Left cardiac atrium (tissue), 4 donors: ENCODE measurements at regions not wholly inside any gene's neighbourhood (a gene's known extent, or its start where the extent isn't known, plus 50 kb on each side); places are given as distances from the start of the nearest gene placed in this dataset.
A peak's percentile ranks its signal among the peaks of the same experiment; 100 is the strongest.
"Not testable (repeated sequence)": the region's sequence is repeated elsewhere in the genome, so short reads cannot be mapped to it uniquely, and the experiment has no call there.

Experiments used
- ATAC-seq, 2 donors: fragments of 200-7000 bp; cut with Tn5 transposase; one replicate each; pipeline ENCODE4 v1.9.1; 2020; ENCODE audit warnings: mild to moderate bottlenecking in 2 of 2, moderate library complexity in 2 of 2
- DNase-seq: peaks from one replicate; pipeline ENCODE4 v3.0.0-alpha.2; 2020
- intact Hi-C, 2 donors: fragments of 100-400 bp; cut with DNase I; formaldehyde crosslinking; loops; one replicate each; pipeline versions ENCODE4 v1.14.1 to v1.15.1; 2022 to 2023
- donor health status: DM: no; HTN: yes; CAD: no.
- donor health status: DM: no; HTN: yes; CAD: no; lungs with severe emphysema.
- donor health status: DM: yes; HTN: yes; CAD: no.
- donor health status: Dilated cardiomyopathy.

- intact Hi-C loops: no loop called here
- no peak for ATAC-seq
- DNase-seq: no peak
These were observed 1616.2 kb downstream of the SLITRK5 start for GRCh38 chr13:89287381-89287780.

- DNase-seq (no peak), ATAC-seq (no peak)
- intact Hi-C loops: no loop called here
These were observed 1623.1 kb downstream of the SLITRK5 start for GRCh38 chr13:89294115-89294867.

GRCh38 chr13:89307278-89307677 lies 1636.1 kb downstream of the SLITRK5 start:
- DNase-seq (no peak), ATAC-seq (no peak)
- intact Hi-C loops: no loop called here

- DNase-seq (no peak), ATAC-seq (no peak)
These were observed 1639.9 kb downstream of the SLITRK5 start for GRCh38 chr13:89310943-89311672.

GRCh38 chr13:89315287-89315686 lies 1644.1 kb downstream of the SLITRK5 start:
- ATAC-seq (no peak), DNase-seq (no peak)
- intact Hi-C loops: no loop called here

More at GRCh38 chr13:89310943-89311672, 1639.9 kb downstream of the SLITRK5 start:
- intact Hi-C loops: no loop called here

- ATAC-seq (no peak), DNase-seq (no peak)
- intact Hi-C loops: no loop called here
These were observed 1651.3 kb downstream of the SLITRK5 start for GRCh38 chr13:89322466-89322865.

GRCh38 chr13:89324582-89324981 lies 1653.4 kb downstream of the SLITRK5 start:
- no peak for DNase-seq
- intact Hi-C loops: no loop called here
- ATAC-seq: no peak

GRCh38 chr13:89343165-89343564 lies 1672.0 kb downstream of the SLITRK5 start:
- intact Hi-C loops: no loop called here
- DNase-seq (no peak), ATAC-seq (no peak)

- intact Hi-C loops: no loop called here
- no peak for DNase-seq
- no peak for ATAC-seq
These were observed 1681.2 kb downstream of the SLITRK5 start for GRCh38 chr13:89352384-89352783.

GRCh38 chr13:89361909-89362308 lies 1690.7 kb downstream of the SLITRK5 start:
- DNase-seq (no peak), ATAC-seq (no peak)
- intact Hi-C loops: loop anchor here in 1 of 2 donors (10.0 kb wide), 1 partner anchor 333 kb away; no protein-coding TSS in a partner anchor

GRCh38 chr13:89363144-89363543 lies 1692.0 kb downstream of the SLITRK5 start:
- DNase-seq (no peak), ATAC-seq (no peak)
- intact Hi-C loops: loop anchor here in 1 of 2 donors (10.0 kb wide), 1 partner anchor 332 kb away; no protein-coding TSS in a partner anchor

GRCh38 chr13:89372193-89372592 lies 1701.0 kb downstream of the SLITRK5 start:
- no peak for DNase-seq
- intact Hi-C loops: no loop called here
- no peak for ATAC-seq

- ATAC-seq (peak in 1 of 2 donors; percentile 50), DNase-seq (no peak)
- intact Hi-C loops: no loop called here
These were observed 1704.7 kb downstream of the SLITRK5 start for GRCh38 chr13:89375839-89376238.

GRCh38 chr13:89380101-89380500 lies 1708.9 kb downstream of the SLITRK5 start:
- ATAC-seq (no peak), DNase-seq (no peak)
- intact Hi-C loops: no loop called here

GRCh38 chr13:89382981-89383380 lies 1711.8 kb downstream of the SLITRK5 start:
- ATAC-seq: no peak
- intact Hi-C loops: no loop called here
- no peak for DNase-seq

GRCh38 chr13:89383891-89384290 lies 1712.7 kb downstream of the SLITRK5 start:
- DNase-seq (no peak), ATAC-seq (no peak)
- intact Hi-C loops: no loop called here

GRCh38 chr13:89393758-89394304 lies 1722.7 kb downstream of the SLITRK5 start:
- ATAC-seq (no peak), DNase-seq (no peak)
- intact Hi-C loops: no loop called here

GRCh38 chr13:89401264-89401675 lies 1730.1 kb downstream of the SLITRK5 start:
- intact Hi-C loops: no loop called here
- ATAC-seq (peak; percentile 50 to 54), DNase-seq (no peak)

- intact Hi-C loops: no loop called here
- DNase-seq (no peak), ATAC-seq (no peak)
These were observed 1731.0 kb downstream of the SLITRK5 start for GRCh38 chr13:89402211-89402610.

GRCh38 chr13:89406096-89406495 lies 1734.9 kb downstream of the SLITRK5 start:
- ATAC-seq, DNase-seq, intact Hi-C loops: not testable (repeated sequence)
